ENCODE measurements at regions not wholly inside any gene's neighbourhood (a gene's known extent, or its start where the extent isn't known, plus 50 kb on each side); places are given as distances from the start of the nearest gene placed in this dataset.

DNA sequence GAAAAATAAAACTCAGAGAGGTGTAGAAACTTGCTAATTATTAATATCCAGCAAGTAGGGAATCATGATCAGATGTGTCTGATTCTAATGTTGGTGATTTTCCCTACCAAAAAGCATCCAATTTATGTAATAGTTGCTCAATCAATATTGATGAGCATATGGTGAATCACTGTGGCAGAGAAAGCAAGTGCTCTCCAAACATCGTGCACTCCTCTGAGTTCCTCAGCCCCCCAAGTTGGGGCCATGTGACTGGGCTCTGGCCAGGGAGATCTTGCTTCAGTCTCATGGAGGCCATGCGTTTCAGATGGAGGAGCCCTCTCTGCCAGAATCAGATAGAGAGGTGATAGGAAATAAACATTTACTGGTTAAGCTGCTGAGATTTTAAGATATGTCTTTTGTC is 133.2 kb upstream of the LY86 start:
- TF ChIP-seq POLR2A (IDR thresholded peaks at IDR 0.05; ENCODE audit: low read length) (no peak), GATA1 (IDR thresholded peaks at IDR 0.05; ENCODE audit: low read depth, low read length) (no peak)

All from erythroblast (primary cell).